Thymus (tissue), 11 donors: ENCODE measurements at regions not wholly inside any gene's neighbourhood (a gene's known extent, or its start where the extent isn't known, plus 50 kb on each side); places are given as distances from the start of the nearest gene placed in this dataset.

ENCODE experiments used
- DNase-seq, 9 donors: peaks; one replicate each; pipeline ENCODE4 v3.0.0-alpha.2; 2013; ENCODE audit warnings: low spot score in 9 of 9, low read depth in 6 of 9, missing footprints in 1 of 9
- H3K27ac ChIP-seq, 2 donors: one replicate each; pipeline ENCODE4 v1.5.1; 2013; ENCODE audit warnings: control low read depth in 1 of 2, low read depth in 1 of 2, low read length in 1 of 2, mild to moderate bottlenecking in 1 of 2, moderate library complexity in 1 of 2
- H3K27me3 ChIP-seq, 2 donors: one replicate each; pipeline ENCODE4 v1.5.1; 2013; ENCODE audit warnings: low read length in 1 of 2; ENCODE audit not compliant: control insufficient read depth in 2 of 2, insufficient read depth in 1 of 2
- H3K36me3 ChIP-seq, 2 donors: one replicate each; pipeline ENCODE4 v1.5.1; 2013; ENCODE audit warnings: low read length in 1 of 2, mild to moderate bottlenecking in 1 of 2, moderate library complexity in 1 of 2; ENCODE audit not compliant: control insufficient read depth in 2 of 2, insufficient read depth in 2 of 2
- H3K4me1 ChIP-seq, 2 donors: one replicate each; pipeline ENCODE4 v1.5.1; 2013; ENCODE audit warnings: low read length in 2 of 2; ENCODE audit not compliant: control insufficient read depth in 2 of 2, insufficient read depth in 2 of 2
- H3K4me3 ChIP-seq, 2 donors: one replicate each; pipeline ENCODE4 v1.5.1; 2013; ENCODE audit warnings: low read length in 2 of 2, control low read depth in 1 of 2, mild to moderate bottlenecking in 1 of 2
- H3K9me3 ChIP-seq, 2 donors: one replicate each; pipeline ENCODE4 v1.5.1; 2013; ENCODE audit warnings: low read length in 1 of 2, mild to moderate bottlenecking in 1 of 2; ENCODE audit not compliant: control insufficient read depth in 2 of 2, insufficient read depth in 1 of 2
- WGBS: extraction: QIAGEN DNeasy Blood & Tissue Kit; methylation state at CpG from one replicate; pipeline ENCODE4 v1.1.7; 2013; 5-methylcytosine and 5-hydroxymethylcytosine counted together
- donor health status: healthy.

DNA sequence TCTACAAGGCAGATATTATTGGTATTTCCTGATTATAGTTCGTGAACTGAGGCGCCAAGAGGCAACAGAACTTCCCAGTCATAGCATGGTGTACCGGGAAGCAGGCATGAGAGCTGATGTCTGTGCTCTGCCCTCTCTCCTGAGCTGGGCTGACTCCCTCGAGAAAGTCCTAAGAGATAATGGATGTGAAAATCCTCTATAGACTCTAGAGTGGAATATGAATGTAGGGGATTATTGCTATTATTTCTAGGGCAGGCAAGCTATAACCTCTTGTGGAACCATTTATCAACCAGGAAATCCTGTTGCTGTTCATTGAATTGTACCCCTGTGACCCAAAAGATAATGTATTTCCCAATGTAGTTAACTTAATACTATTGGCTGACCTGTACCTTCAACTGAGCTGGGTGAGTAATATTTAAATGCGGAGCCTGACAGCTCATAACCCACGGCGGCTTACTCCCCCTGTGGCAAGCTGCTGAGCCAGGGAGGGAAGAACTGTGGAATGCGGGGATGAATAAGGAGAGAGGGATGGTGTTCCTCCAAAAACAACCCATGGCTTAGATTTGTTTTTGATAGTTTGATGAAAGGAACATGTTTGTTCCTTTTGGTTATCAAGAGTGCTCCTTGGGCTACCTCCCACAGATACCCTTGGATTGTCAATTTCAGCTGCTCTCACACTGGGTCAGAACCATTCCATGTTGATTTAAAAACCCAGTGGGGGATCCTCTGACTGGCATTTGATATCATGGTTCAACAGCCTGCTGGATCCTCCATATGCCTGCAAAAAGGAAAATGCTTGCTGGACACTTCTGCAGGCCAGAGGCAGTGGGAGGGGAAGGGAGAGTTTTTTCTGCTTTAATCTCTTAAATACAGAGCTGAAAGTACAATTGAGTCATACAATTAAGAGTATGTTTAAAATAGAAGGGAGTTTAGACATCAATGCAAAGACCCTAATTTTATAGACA, 339.0 kb upstream of the BOD1L1 start:
- Histone ChIP-seq H3K4me3 (no peak overlapping the region), H3K36me3 (no peaks in the 10 kb centered on the region), H3K9me3 (no peaks in the 10 kb centered on the region), H3K27ac (no peak overlapping the region), H3K27me3 (no peaks in the 10 kb centered on the region), H3K4me1 (no peaks in the 10 kb centered on the region)
- no peak for DNase-seq
- 90% methylated on average over 8 of the region's 8 CpGs for WGBS

DNA sequence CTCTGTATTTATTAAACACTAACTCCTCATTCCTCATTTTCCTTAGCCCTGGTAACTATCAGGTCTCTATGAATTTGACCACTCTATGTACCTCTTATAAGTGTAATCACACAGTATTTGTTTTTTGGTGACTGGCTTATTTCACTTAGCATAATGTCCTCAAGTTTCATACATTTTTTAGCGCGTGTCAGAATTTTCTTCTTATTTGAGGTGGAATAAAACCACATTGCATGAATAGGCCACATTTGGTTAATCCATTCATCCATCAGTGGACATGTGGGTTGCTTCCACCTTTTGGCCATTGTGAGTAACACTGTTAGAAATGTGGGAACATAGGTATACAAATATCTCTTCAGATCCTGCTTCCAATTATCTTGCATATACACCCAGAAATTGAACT, 341.2 kb upstream of the BOD1L1 start:
- H3K36me3 ChIP-seq: no peaks in the 10 kb centered on the region
- WGBS: 96% methylated on average over 2 of the region's 2 CpGs
- no peaks in the 10 kb centered on the region for H3K27me3 ChIP-seq
- H3K4me1 ChIP-seq: no peaks in the 10 kb centered on the region
- H3K27ac ChIP-seq: no peak overlapping the region
- no peaks in the 10 kb centered on the region for H3K9me3 ChIP-seq
- no peak for DNase-seq
- H3K4me3 ChIP-seq: no peak overlapping the region

DNA sequence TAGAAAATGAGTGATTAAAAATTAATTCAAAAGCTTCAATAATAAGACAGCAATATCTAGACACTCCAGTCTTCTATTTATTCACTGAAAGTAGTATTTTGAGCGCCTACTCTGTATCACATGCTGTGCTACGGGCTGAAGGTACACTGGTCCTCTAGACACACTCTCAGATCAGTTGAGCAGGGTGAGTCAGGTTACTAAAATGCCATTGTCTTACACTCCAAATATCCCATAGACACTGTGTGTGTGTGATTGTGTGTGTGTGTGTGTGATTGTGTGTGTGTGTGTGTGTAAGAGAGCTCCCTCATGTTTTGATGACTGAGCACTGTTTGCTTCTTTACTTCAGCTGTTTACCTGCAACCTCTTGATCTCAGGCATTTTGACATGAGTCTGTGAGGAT, 342.8 kb upstream of the BOD1L1 start:
- H3K9me3 ChIP-seq: no peaks in the 10 kb centered on the region
- no peak overlapping the region for H3K27ac ChIP-seq
- H3K36me3 ChIP-seq: no peaks in the 10 kb centered on the region
- WGBS: 96% methylated on average over 2 of the region's 2 CpGs
- no peaks in the 10 kb centered on the region for H3K27me3 ChIP-seq
- no peak overlapping the region for H3K4me3 ChIP-seq
- no peaks in the 10 kb centered on the region for H3K4me1 ChIP-seq
- DNase-seq: no peak

DNA sequence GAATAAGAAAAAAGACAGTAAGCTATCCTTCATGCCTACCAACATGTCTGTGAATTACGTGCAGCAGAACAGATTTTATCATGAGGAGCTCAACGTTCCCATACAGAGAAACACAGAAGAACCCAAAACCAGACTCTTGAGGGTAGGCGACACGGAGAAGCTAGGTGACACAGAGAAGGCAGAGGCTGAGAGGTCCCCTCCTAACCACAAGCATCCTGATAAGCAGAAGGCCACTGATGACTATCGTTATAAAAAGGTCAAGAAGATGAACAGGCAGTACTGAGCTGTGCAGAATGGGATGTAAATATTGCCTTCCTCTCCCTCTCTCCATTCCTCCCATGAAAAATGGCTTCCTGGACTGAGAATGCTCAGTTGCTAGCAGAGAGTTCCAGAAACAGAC, 350.2 kb upstream of the BOD1L1 start:
- Histone ChIP-seq H3K9me3 (peaks cover 0 to 5% of the 10 kb centered on the region in 2 donors), H3K36me3 (no peaks in the 10 kb centered on the region), H3K27ac (no peak overlapping the region), H3K4me3 (no peak overlapping the region), H3K4me1 (peaks cover 13 to 18% of the 10 kb centered on the region in 2 donors), H3K27me3 (no peaks in the 10 kb centered on the region)
- 13% methylated on average over 5 of the region's 5 CpGs for WGBS
- DNase-seq: peak in 1 of 9 donors; percentile 21

DNA sequence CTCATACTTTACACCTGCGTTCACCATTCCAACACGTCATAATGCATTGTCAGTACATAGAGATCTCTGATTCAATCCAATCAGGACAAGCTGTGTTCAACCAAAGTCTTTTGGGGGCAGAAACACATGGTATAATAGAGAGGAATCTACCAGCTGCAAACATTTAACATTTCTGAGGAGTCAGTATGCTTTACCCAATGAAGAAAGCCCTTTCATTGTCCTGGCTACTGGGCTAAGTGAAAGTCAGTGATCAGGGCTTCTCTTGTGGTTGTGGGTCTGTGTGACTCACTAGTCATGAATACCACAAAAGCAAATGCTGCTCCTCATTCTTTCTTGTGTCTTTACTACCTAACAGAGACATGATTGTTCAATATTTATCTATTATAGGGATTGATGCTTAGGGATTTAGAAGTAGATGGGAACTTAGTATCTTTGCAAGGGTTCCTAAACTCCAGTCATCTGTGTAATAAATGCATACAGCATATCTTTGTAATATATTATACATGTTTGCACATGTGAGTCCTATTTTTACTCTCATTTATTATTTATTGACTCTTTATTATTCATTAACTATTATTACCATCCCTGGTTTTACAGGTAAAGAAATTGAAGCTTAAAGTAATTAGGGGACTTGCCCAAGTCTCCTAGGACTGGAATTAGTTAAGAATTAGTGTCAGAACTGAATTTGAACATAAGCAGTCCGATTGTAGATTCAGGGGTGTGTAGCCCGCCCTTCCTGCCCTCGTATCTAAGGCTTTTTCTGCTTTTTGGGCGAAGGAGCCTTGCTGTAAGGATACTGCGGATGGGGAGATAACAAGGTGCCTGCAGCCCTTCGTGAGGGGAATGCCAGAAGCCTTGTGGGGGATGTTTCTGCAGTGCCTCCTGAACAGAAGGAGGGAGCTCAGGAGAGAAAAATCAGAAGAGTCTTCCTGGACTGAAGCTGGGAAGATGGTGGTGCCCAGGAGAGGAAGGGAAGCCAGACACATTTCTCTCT, 353.1 kb upstream of the BOD1L1 start:
- peak in 4 of 9 donors; percentile 18 to 63 (median 22) for DNase-seq
- Histone ChIP-seq H3K36me3 (no peaks in the 10 kb centered on the region), H3K4me3 (no peak overlapping the region), H3K9me3 (peaks cover 0 to 5% of the 10 kb centered on the region in 2 donors), H3K27me3 (no peaks in the 10 kb centered on the region), H3K27ac (peak overlapping the region in 1 of 2 donors; percentile 1), H3K4me1 (peaks cover 15 to 19% of the 10 kb centered on the region in 2 donors)
- 36% methylated on average over 8 of the region's 8 CpGs for WGBS

DNA sequence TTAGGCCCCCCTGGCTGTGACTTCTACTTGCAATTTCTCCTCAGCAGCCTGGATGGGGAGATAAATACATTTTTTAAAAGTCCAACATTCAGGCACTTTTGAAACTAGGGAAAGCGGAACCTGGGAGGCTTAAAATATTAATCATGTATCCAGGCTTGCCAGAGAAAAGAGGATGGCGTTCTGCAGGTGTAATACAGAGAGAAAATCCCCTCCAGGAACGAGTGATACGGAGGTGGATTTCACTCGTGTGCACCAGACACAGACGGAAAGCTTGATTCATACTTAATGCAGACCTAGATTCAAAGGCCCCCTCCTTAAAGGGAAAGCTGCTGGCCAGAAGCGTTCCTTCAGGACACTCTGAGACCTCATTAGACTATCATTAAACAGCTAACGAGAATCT, 354.0 kb upstream of the BOD1L1 start:
- H3K27me3 ChIP-seq: no peaks in the 10 kb centered on the region
- H3K27ac ChIP-seq: no peak overlapping the region
- DNase-seq: no peak
- H3K4me3 ChIP-seq: no peak overlapping the region
- peaks cover 0 to 3% of the 10 kb centered on the region in 2 donors for H3K9me3 ChIP-seq
- H3K4me1 ChIP-seq: peaks cover 15 to 19% of the 10 kb centered on the region in 2 donors
- 18% methylated on average over 8 of the region's 8 CpGs for WGBS
- no peaks in the 10 kb centered on the region for H3K36me3 ChIP-seq

DNA sequence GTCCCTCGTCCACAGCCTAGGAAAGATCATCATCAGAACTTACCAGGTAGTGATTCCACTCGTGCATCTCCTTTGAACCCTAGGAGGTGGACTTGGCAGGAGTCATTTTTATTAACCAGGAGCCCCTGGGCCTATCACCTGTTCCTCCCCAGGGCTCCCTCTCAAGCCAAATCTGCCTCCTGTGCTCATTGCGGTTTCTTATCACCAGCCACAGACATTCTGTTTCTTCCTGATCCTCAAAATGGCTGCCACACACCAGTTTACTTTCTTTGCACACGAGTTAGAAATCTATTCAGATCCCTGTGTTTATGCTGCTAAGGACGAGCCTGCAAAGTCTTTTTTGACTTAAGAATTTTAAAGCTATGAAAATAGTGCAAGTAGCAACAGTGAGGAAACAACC, 354.5 kb upstream of the BOD1L1 start:
- peak overlapping the region in 1 of 2 donors; percentile 32 for H3K27ac ChIP-seq
- no peaks in the 10 kb centered on the region for H3K9me3 ChIP-seq
- H3K36me3 ChIP-seq: no peaks in the 10 kb centered on the region
- no peaks in the 10 kb centered on the region for H3K27me3 ChIP-seq
- 10% methylated on average over 5 of the region's 5 CpGs for WGBS
- DNase-seq: peak in 7 of 9 donors; percentile 13 to 72 (median 34)
- no peak overlapping the region for H3K4me3 ChIP-seq
- H3K4me1 ChIP-seq: peaks cover 15 to 19% of the 10 kb centered on the region in 2 donors

DNA sequence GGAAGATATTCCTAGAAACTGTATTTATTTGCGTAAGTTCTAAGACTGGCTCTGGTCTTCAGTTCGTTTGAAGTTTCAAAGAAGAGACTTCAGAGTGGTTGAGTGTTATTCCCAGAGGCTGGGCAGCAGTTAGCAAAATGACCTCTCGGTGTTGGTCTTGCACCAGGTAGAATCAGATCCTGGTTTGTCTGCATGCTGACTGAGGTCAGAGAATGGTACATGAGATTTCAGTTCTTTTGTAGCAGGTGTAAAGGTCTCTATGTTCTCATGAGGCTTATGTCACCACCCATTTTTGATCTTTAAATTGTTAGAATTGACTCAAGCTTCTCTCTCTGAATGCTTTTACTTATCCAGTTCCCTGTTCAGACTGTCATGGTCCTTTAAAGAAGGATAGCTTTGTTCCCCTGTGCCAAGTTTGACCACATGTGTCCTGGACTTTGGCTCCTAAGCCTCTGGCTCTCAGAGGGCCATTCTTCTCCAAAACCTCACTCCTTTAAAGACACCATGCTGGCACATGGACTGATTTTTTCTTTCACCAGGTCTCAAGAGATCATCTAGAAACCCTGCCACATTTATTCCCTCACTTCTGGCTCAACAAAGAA, 355.8 kb upstream of the BOD1L1 start:
- Histone ChIP-seq H3K36me3 (no peaks in the 10 kb centered on the region), H3K9me3 (no peaks in the 10 kb centered on the region), H3K27me3 (no peaks in the 10 kb centered on the region), H3K27ac (no peak overlapping the region), H3K4me1 (peaks cover 15 to 19% of the 10 kb centered on the region in 2 donors), H3K4me3 (no peak overlapping the region)
- peak in 1 of 9 donors; percentile 28 for DNase-seq
- whole genome bisulfite sequencing: 86% methylated on average over 3 of the region's 3 CpGs
